B cell (primary cell): ENCODE measurements at regions not wholly inside any gene's neighbourhood (a gene's known extent, or its start where the extent isn't known, plus 50 kb on each side); places are given as distances from the start of the nearest gene placed in this dataset.

ENCODE experiments used
- ATAC-seq: fragments of 200-7000 bp; cut with Tn5 transposase; one replicate; pipeline ENCODE4 v1.10.0; 2021; ENCODE audit warnings: low read depth, mild to moderate bottlenecking, moderate number of reproducible peaks, moderate library complexity
- CTCF ChIA-PET: fragments of 350-600 bp; sonication (Branson Sonifier 250); formaldehyde crosslinking; loops from one replicate; lab custom pipeline; 2021; ENCODE audit warnings: antibody characterized with exemption, inconsistent platforms; lab: Charles Lee
- POLR2A ChIA-PET: fragments of 350-600 bp; sonication (Branson Sonifier 250); formaldehyde crosslinking; loops from one replicate; lab custom pipeline; 2021; ENCODE audit warnings: antibody characterized with exemption; lab: Charles Lee
- DNase-seq: peaks from one replicate; pipeline ENCODE4 v3.0.0; 2013
- H2AFZ ChIP-seq: 2 replicates; pipeline ENCODE4 v1.6.1; 2012; ENCODE audit warnings: mild to moderate bottlenecking, low read depth, low read length; ENCODE audit not compliant: insufficient read depth, poor library complexity, severe bottlenecking
- H3K27ac ChIP-seq, 2 donors: 1 replicate in 1 of 2; 2 replicates in 1 of 2; pipeline ENCODE4 v1.5.1; 2012 to 2013; ENCODE audit warnings: low read length in 2 of 2, mild to moderate bottlenecking in 2 of 2, moderate library complexity in 1 of 2
- H3K27me3 ChIP-seq, 4 experiments: fragments of 200-600 bp in 1 of 4; sonication (generic) in 1 of 4; replicated peaks in 1 of 4; 1 replicate in 2 of 4; 2 replicates in 2 of 4; pipeline versions ENCODE4 v1.6.1 to v1.7.0; 2013 to 2016; ENCODE audit warnings: low read length in 3 of 4, mild to moderate bottlenecking in 2 of 4, mixed read lengths in 1 of 4, moderate library complexity in 1 of 4; ENCODE audit not compliant: insufficient read depth in 4 of 4, control insufficient read depth in 3 of 4; ENCODE audit errors: control extremely low read depth in 1 of 4
- H3K36me3 ChIP-seq, 2 experiments: replicated peaks in 1 of 2; 1 replicate in 1 of 2; 2 replicates in 1 of 2; pipeline versions ENCODE4 v1.6.1 to v1.7.1; 2013; ENCODE audit warnings: low read length in 1 of 2; ENCODE audit not compliant: insufficient read depth in 2 of 2, control insufficient read depth in 1 of 2; ENCODE audit errors: control extremely low read depth in 1 of 2, extremely low read depth in 1 of 2
- H3K4me1 ChIP-seq, 2 donors: fragments of 200-600 bp in 1 of 2; sonication (generic) in 1 of 2; 1 replicate in 1 of 2; 2 replicates in 1 of 2; pipeline versions ENCODE4 v1.5.1 to v1.6.1; 2013 to 2017; ENCODE audit warnings: low read length in 2 of 2; ENCODE audit not compliant: control insufficient read depth in 2 of 2, insufficient read depth in 2 of 2
- H3K4me2 ChIP-seq: replicated peaks from 2 replicates; pipeline ENCODE3; 2012; ENCODE audit warnings: mild to moderate bottlenecking, low read depth, low read length; ENCODE audit not compliant: poor library complexity, severe bottlenecking
- H3K4me3 ChIP-seq, 5 experiments: fragments of 200-600 bp in 1 of 5; sonication (generic) in 1 of 5; 1 replicate in 3 of 5; 2 replicates in 2 of 5; pipeline versions ENCODE4 v1.5.1 to v1.7.0; 2011 to 2016; ENCODE audit warnings: low read length in 4 of 5, mild to moderate bottlenecking in 4 of 5, low read depth in 2 of 5, control low read depth in 1 of 5, moderate library complexity in 1 of 5; ENCODE audit not compliant: insufficient read depth in 1 of 5; ENCODE audit errors: control extremely low read depth in 1 of 5, extremely low read depth in 1 of 5
- H3K79me2 ChIP-seq: fragments of 200-600 bp; sonication (generic); one replicate; pipeline ENCODE4 v1.6.0; 2016; ENCODE audit warnings: low read length; ENCODE audit not compliant: control insufficient read depth, insufficient read depth
- H3K9ac ChIP-seq: fragments of 200-600 bp; sonication (generic); 2 replicates; pipeline ENCODE4 v1.6.1; 2017; ENCODE audit warnings: mild to moderate bottlenecking, low read length, moderate library complexity
- H3K9me3 ChIP-seq, 3 donors: one replicate each; pipeline versions ENCODE4 v1.6.1 to v1.7.1; 2013; ENCODE audit warnings: low read length in 2 of 3; ENCODE audit not compliant: control insufficient read depth in 2 of 3, insufficient read depth in 1 of 3; ENCODE audit errors: control extremely low read depth in 1 of 3
- H4K20me1 ChIP-seq: 2 replicates; pipeline ENCODE4 v1.6.0; 2012; ENCODE audit warnings: mild to moderate bottlenecking, low read length; ENCODE audit not compliant: insufficient read depth, control insufficient read depth, poor library complexity, severe bottlenecking
- H3K27ac Mint-ChIP-seq: one replicate; pipeline ENCODE4 v1.8.0; 2021; ENCODE audit warnings: mixed read lengths
- H3K27me3 Mint-ChIP-seq: one replicate; pipeline ENCODE4 v1.8.0; 2021; ENCODE audit warnings: mixed read lengths
- H3K4me1 Mint-ChIP-seq: one replicate; pipeline ENCODE4 v1.8.0; 2021; ENCODE audit warnings: mixed read lengths
- H3K4me3 Mint-ChIP-seq: one replicate; pipeline ENCODE4 v1.8.0; 2021; ENCODE audit warnings: mixed read lengths
- H3K9me3 Mint-ChIP-seq: one replicate; pipeline ENCODE4 v1.8.0; 2022; ENCODE audit warnings: mixed read lengths; ENCODE audit not compliant: insufficient read depth
- EZH2 ChIP-seq: IDR thresholded peaks from 2 replicates; pipeline ENCODE4 v1.6.1; 2012; ENCODE audit warnings: borderline replicate concordance, low read depth, mild to moderate bottlenecking, moderate library complexity, low read length; ENCODE audit not compliant: insufficient read depth, poor library complexity, severe bottlenecking
- WGBS: methylation state at CpG from one replicate; pipeline ENCODE4 v1.1.5; 2013; ENCODE audit warnings: missing lambda C conversion rate; ENCODE audit not compliant: insufficient coverage; 5-methylcytosine and 5-hydroxymethylcytosine counted together
- intact Hi-C: fragments of 100-400 bp; cut with micrococcal nuclease; formaldehyde crosslinking; loops from one replicate; pipeline ENCODE4 v1.10.0; 2022
- TF ChIP-seq, protein P1 (sequence below): fragments of 200-600 bp; IDR thresholded peaks from one replicate; pipeline ENCODE4 v1.8.0; 2022; ENCODE audit warnings: antibody characterized with exemption, mild to moderate bottlenecking

DNA sequence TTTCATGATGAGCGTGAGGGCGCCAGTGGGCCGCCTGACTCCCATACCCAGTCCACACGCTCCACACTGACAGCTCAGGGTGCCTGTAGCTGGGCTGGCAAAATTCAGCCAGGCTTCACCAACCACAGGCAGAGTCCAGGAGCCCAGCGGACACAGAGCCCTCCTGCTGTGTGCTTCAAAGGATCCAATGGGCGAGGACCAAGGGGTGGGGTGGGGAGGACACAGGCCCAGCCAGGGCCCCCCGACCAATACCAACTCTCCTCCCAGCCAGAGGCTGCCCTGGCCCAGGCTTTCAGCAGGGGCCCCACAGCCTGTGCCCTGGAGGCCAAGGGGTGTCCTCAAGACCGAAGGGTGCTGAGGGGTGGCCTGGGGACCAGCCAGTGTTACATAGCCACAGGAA lies 336.1 kb downstream of the CTTN start:
- no peak overlapping the region for H2AFZ ChIP-seq
- intact Hi-C loops, result no loop called here
- Mint-ChIP-seq H3K4me1 (no peaks in the 10 kb centered on the region), H3K27ac (no peak overlapping the region), H3K9me3 (no peaks in the 10 kb centered on the region), H3K27me3 (peaks cover 3% of the 10 kb centered on the region), H3K4me3 (no peak overlapping the region)
- no peaks in the 10 kb centered on the region for H4K20me1 ChIP-seq
- H3K4me3 ChIP-seq, result no peak overlapping the region
- no peak for TF ChIP-seq EZH2
- H3K36me3 ChIP-seq, result no peaks in the 10 kb centered on the region
- POLR2A ChIA-PET, result no interaction called here
- no peak overlapping the region for H3K27ac ChIP-seq
- ATAC-seq (no peak), DNase-seq (no peak)
- H3K4me2 ChIP-seq, result no peak overlapping the region
- no peak overlapping the region for H3K9ac ChIP-seq
- whole genome bisulfite sequencing, result 87% methylated on average over 6 of the region's 8 CpGs
- no peaks in the 10 kb centered on the region for H3K27me3 ChIP-seq
- CTCF ChIA-PET, result no interaction called here
- H3K4me1 ChIP-seq, result no peaks in the 10 kb centered on the region
- no peaks in the 10 kb centered on the region for H3K79me2 ChIP-seq
- H3K9me3 ChIP-seq, result peaks cover 0 to 6% (median 0%) of the 10 kb centered on the region in 3 donors

DNA sequence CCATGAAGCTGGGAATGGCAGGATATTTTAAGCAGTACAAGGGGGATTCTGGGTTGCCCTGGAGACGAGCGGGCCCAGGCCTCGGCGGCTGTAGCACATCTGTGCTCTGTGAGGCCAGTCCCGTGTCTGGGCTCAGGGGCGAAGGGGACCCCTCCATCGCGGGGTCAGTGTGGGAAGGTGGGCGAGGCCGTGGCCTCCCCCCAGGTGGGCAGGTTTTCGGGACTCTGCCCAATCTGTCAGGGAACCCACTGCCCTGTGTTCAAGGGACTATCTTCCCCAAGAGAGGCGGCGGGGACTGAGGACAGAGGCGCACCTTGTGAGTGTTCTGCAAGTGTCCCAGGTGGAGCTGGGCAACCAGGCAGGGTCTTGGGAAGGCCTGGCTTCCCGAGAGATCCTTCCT lies 336.6 kb downstream of the CTTN start:
- CTCF ChIA-PET, result no interaction called here

More for the DNA sequence above, 336.6 kb downstream of the CTTN start:
- no peaks in the 10 kb centered on the region for H3K27me3 ChIP-seq
- H3K27ac ChIP-seq, result no peak overlapping the region
- POLR2A ChIA-PET, result no interaction called here
- H3K4me1 ChIP-seq, result no peaks in the 10 kb centered on the region
- intact Hi-C loops, result no loop called here
- peaks cover 0 to 6% (median 0%) of the 10 kb centered on the region in 3 donors for H3K9me3 ChIP-seq
- Mint-ChIP-seq H3K4me3 (no peak overlapping the region), H3K9me3 (no peaks in the 10 kb centered on the region), H3K27me3 (peaks cover 3% of the 10 kb centered on the region), H3K27ac (no peak overlapping the region), H3K4me1 (no peaks in the 10 kb centered on the region)
- no peak overlapping the region for H3K4me2 ChIP-seq
- WGBS, result 94% methylated on average over 15 of the region's 15 CpGs
- no peaks in the 10 kb centered on the region for H3K79me2 ChIP-seq
- DNase-seq, result no peak
- ATAC-seq, result no peak
- no peaks in the 10 kb centered on the region for H3K36me3 ChIP-seq
- no peak overlapping the region for H3K4me3 ChIP-seq
- H2AFZ ChIP-seq, result no peak overlapping the region
- no peaks in the 10 kb centered on the region for H4K20me1 ChIP-seq
- no peak overlapping the region for H3K9ac ChIP-seq
- no peak for TF ChIP-seq EZH2
- TF ChIP-seq, protein P1, sequence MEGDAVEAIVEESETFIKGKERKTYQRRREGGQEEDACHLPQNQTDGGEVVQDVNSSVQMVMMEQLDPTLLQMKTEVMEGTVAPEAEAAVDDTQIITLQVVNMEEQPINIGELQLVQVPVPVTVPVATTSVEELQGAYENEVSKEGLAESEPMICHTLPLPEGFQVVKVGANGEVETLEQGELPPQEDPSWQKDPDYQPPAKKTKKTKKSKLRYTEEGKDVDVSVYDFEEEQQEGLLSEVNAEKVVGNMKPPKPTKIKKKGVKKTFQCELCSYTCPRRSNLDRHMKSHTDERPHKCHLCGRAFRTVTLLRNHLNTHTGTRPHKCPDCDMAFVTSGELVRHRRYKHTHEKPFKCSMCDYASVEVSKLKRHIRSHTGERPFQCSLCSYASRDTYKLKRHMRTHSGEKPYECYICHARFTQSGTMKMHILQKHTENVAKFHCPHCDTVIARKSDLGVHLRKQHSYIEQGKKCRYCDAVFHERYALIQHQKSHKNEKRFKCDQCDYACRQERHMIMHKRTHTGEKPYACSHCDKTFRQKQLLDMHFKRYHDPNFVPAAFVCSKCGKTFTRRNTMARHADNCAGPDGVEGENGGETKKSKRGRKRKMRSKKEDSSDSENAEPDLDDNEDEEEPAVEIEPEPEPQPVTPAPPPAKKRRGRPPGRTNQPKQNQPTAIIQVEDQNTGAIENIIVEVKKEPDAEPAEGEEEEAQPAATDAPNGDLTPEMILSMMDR, result no peak
